Right hindlimb (tissue), 1 donor: ENCODE measurements at regions not wholly inside any gene's neighbourhood (a gene's known extent, or its start where the extent isn't known, plus 50 kb on each side); places are given as distances from the start of the nearest gene placed in this dataset.

Experiments
- DNase-seq: peaks from one replicate; pipeline ENCODE4 v3.0.0-alpha.2; 2018

DNA sequence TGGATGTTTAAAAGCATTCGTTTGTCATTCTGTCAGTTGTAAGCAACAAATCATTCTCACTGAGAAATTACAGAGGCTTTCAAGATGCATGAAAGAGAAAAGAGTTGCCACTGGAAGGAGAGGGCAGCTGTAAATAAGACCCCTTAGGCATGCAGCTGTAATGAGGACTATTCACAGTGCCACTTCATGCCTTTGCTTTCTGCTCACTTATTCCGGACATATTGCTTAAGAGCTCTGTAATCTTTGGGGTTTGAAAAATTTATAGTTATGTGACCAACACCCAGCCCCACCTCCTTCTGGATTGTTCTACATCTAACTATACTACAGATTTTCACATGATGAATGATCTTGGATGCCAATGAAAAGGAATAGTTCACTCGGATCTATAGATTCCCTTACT, 194.8 kb upstream of the DCN start:
- DNase-seq, result no peak

DNA sequence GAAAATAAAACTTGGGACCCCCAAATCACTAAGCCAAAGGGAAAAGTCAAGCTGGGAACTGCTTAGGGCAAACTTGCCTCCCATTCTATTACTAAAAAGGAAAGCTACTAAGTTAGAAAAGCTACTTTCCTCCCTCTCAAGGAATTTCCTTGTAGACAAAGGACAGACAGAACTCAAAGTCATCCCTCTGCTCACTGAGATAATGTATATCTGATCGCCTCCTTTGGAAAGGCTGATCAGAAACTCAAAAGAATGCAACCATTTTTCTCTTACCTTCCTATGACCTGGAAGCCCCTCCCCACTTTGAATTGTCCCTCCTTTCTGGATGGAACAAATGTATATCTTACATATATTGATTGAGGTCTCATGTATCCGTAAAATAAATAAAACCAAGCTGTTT, 190.5 kb upstream of the DCN start:
- no peak for DNase-seq

DNA sequence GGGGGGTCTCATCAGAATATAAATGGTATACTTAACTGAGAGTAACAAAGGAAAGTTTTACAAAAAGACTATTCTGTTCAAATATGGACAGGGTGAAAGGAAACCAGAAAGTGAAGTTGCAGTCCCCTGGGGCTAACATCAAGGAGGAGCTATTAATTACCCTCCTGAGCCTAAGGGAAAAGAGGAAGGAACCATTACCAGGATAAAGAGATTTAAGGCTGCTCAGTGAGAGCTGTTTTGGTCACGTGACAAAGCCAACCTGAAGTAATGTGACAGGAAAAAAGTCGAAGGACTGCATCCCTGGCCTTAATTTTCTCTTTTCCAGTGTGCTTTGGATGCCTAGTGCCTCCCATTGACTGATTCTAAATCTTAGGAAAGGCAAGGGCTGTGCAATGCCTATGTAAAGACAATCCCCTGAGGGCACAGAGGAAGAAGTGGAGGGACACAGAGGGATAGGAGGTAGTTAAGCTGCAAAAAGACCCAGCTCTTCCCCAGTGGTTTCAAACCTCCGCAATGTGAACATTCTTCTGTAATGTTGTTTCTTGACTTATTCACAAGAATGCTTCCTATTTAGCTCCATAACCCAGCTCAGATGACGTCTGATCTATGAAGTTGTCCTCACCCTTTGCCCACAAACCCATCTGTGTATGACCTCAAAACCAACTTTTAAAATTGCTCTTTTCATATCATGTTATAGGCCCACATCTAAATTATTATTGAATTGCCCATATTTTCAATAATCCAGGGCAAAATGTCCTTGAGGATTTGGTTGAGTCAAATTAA, 187.7 kb upstream of the DCN start:
- DNase-seq, result no peak

DNA sequence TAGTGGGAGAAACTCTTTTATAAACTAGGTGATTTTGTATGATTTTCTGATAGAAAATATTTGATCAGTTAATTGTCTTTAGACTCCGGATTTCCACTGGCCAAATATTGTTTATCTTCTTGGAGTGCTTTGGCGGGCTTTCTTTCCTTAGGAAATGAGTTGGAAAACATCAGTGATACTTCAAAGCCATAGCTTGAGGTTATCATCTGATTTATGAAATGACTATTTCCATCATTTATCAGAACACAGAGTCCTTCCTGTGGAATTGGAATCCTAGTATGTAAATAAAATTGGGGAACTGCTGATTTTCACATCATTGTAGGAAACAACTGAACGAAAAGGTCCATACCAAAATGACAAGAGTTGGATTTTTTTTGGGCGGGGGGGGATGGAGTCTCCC, 186.0 kb upstream of the DCN start:
- DNase-seq, result no peak

DNA sequence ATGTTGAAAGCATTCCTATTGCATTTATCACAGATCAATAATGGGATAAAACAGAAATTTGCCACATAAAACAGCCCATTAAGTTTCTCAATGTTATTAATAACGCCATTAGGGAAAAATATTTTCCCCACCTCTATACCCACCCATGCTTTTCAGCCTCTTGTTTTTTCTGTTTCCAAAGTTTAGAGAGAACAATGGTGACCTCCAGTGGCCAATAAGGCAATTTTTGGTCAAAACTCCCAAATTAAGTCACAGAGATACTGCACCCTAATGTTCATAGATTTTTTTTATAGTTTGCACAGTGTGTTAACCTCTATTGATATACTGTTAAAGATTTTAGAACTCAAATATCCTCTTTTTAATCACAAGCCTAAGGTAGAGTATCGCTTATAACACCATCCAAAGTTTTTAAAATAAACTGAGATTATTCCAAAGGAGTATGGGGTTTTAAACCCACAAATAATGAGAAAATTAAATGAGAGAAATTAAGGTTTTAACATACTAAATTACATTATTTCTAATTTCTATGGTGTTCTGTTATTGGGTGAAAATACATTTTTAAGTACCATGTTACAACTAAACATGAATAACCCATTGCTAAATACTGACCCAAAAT, 184.7 kb upstream of the DCN start:
- no peak for DNase-seq

DNA sequence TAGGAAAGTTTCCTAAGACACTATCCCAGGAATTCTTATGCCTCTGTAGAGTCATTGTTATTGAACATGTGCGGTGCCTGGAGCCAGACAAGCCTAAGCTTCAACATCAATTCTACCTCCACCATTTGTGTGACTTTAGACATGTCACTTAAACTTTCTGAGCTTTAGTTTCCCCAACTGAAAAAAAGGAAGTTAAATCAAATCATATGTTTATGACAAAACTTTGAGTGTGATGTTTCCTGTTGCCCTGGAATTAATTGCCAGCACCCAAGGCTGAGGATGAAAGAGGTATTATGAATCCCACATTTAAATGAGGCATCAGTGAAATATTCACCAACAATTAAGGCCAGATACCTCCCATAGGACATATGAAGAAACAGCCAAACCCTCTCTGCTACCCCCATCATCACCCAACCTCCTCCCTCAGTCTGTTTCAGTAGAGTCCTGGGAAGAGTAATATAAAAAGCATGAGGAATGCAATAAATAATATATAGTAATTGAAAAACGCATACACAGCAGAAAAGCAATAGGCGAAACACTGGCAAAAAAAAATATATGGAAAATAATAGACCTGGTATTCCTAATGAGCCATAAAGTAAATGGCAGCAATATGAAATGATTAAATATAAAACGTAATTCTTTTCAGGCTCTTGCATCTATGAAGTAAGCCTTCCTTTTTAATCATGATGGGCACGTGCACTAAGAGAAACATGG, 182.0 kb upstream of the DCN start:
- DNase-seq, result no peak

DNA sequence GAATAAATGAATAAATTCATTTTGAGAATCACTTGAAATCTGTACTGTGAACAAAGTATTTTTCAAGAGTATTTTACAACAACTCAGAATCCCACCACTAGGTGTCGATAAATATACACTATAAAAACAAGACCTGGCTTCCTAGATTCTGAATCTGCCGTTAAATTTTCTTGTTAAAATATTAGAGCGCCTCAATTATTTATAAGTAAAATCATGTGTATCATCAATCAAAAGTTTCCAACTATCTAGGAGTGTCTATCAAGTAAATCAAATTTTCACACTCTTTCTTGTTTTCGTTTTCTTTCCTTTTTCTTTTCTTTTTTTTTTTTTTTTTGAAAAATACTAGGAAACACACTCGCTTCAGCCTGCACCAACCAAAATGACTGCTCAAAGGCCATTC, 179.2 kb upstream of the DCN start:
- DNase-seq, result no peak

DNA sequence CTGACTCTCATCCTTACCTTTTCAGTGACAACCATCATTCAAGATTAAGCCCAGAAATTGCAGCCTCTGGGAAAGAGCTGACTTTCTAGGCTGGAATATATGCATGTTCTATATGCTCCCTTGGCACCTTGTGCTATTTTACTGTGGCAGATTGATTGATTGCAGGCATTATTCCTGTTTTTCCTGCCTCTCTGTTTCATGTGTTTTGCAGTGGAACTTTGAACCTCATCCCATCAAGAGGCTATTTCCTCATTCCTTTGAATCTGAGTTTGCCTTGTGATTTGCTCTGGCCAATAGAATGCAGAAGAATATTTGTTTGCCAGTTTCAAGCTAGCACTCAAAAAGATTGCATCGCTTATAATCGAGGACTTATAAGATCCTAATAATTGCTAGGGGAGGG, 174.8 kb upstream of the DCN start:
- DNase-seq, result no peak

DNA sequence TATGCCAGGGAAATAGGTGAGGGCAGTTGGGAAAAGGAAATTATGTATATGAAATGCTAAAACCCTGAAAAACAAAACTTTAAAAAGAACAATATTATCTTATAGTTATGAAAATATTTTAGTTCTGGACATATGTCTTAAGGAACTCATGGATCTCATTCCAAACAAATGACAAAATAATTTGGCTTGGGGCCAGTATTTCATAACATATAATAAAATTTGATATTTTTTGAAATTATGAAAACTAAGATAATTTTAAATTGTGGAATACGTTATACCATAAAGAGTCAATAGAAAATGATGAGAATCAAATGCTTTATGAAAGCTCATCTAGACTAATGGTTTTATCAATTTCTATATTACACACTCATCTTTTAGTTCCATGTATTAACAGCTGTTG, 173.8 kb upstream of the DCN start:
- no peak for DNase-seq

DNA sequence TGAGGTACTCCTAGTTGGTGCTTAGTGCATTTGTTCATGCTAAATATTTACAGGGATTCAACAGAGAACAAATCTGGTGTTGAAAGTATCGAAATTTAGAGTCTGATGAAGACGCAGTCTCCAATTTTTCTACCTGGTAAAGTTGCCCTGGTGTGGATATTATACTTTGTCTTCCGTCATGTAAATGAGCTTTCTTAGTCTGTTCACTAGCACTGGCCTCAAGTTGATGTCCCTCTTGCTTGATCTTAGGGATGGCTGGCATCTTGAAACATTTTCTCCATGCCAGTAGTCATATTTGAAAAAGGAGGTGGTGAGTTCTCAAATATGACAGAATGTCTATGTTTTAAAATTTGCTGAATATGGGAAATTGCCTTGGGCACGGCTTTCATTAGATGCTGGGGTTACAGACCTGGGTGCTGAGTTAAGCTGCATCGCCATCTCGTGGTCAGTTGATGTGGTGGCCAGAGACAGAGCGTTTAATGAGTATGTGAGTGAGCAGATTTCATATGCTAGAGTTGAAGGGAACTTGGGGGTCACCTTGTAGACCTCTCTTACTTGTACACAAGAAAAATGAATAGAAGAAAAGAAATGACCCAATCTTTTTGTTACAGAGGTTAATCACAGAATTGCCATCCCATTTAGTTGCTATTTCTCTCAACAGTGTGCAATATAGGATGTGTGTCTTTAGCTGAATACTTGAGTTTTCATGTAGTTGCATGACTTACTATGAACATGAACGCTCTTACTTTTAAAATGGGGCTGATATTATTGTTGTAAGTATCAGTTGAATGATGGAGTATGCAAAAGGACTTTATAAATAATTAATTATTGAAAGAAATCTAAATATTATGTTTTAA, 172.8 kb upstream of the DCN start:
- peak; percentile 83 for DNase-seq

DNA sequence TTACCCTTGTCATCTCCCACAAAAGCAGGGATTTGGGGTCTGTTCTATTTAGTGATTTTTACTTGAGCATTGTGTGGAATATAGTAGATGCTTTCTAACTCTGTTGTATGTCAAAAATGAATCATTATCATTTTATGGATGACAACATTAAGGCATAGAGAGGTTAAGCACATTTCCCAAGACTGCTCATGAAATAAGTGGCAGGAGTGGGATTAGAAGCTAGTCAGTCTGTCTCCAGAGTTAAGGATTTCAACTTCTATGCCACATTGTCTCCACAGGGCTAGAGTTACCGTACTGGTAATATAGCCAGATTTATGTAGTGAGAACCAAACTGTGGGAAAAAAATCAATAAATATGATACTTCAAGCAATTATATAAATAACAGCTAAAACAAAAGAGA, 170.6 kb upstream of the DCN start:
- no peak for DNase-seq

DNA sequence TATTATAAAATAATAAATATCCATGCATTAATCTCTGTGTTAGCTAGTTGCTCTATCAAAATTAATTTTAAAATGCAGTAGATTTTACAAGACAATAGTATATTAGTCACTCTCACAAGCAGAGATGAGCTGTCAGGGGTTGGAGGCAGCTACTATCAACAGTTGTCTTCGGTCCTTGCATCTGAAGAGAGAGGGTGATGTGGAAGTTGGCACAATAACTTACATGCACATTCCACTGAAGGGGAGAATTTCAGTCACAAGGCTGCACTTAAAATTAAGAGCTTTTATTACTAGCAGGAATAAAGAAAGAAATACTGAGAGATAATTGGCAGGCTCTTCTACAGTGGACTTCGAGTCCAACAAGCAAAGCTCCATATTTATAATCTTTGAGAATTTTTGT, 166.9 kb upstream of the DCN start:
- no peak for DNase-seq

DNA sequence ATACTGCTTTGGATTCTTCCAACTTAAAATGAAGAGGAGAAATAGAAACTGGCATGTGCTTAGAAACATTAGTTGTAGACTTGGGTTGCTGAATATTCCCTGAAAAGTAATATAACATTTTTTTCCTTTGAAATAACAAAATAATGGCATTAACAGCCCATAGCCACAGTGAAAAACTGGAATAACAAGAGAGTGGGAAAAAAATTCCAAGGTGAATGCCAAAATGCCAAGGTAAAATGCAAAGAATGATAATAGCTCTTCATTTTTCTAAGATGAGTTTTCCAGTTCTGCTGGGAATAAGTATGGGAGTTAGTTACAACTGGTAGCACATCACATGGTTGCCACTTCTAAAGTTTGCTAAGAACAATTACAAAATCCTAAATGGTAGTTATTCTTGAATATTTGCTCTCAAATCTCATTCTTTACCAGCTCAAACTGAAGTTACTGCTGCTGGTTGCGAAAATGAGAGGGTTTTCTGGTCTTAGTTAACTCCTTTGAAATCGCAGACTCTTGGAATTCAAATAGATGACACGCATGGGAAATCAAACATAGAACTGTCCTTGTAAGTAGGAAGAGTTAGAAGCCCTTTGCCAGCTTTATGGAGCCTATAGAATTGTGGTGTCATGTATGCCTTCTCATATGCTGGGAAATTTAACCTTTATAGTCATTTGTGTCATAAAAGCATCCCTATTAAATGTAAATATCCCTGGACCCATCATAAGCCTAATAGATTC, 165.0 kb upstream of the DCN start:
- DNase-seq, result no peak

DNA sequence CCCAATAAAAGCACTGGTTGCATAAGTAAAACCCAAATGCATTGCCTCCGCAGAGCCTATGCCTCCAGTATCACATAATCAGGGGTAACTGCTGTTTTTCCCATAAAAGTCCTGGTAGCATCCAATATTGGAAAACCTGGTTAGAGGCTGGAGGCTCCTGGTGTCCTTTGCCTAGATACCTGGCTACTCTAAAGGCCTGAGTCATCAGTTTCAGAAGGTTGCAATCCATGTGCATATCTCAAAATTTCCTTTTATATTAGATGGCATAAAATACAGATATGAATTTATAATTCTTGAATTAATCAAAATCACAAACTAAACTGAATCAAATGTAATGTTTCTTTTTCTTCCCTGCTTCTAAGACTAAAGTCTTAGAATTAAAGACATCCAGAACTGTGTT, 164.2 kb upstream of the DCN start:
- DNase-seq, result no peak

DNA sequence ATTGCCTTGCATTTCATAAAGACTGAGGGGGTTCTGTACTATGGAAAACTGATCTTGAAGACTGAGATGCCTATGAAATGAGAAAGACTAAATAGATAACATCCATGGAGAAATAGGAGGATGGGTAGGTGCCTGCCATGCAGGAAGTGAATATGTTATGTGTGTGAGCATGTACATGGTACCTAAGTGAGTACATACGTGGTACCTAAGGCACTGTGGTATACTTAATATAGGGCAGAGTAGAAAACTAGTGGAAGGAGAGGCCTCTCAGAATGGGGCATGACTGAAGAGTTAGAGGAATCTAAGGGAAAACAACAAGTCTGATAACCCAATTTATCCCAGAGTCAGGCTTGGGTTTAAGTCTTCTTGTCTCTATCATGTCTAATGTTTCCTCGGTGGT, 161.8 kb upstream of the DCN start:
- DNase-seq, result no peak

DNA sequence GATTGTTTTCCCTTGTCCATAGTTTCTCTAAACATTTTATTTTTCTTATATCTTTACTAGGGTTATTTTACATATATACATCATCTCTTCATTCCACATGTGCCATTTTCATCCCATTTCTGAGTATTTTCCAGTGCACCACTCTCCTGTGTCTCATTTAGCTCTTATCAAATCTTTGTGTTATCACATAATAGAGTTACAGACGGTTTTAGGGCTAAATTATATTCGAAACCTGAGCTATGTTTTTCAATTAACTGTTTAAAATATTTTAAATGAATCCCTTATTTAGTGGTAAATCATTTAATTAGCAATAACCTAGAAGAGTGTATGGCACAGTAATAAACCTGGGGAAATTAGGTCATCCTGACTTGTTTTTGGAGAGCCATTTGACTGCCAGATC, 160.4 kb upstream of the DCN start:
- no peak for DNase-seq

DNA sequence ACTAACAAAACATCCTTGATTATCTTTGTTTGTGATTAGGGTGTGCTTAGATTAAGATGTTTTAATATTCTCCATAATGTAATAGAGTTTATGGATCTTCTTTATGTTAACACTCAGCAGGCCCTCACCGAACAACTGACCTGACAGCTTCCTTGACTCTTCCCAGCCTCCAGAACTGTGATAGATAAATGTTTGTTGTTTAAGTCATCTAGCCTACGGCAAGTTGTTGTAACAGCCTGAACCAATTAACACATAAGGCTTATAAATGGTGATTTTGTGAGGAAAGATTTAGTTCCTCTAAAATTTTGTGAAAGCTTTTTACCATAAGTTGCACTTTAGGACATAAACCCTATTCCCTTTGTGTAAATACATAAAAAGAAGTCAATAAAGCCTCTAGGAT, 156.5 kb upstream of the DCN start:
- no peak for DNase-seq

DNA sequence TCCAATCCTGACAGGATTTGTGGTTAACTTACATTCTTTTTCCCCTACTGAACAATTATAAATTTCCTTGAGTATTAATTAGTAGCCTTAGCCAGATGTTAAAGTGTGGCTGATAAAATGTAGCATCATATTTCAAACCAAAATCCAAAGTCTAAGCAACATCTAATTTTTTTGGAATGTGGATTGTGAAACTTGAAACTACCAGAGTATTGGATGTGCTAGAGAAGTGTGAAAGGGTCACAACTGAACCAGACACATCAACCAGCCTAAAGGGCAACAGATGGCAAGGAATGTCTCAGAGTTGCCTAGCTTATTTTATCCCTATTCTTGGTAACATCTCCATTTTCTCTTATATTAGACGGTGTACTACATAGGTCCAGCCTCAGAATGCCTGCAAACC, 153.1 kb upstream of the DCN start:
- no peak for DNase-seq

DNA sequence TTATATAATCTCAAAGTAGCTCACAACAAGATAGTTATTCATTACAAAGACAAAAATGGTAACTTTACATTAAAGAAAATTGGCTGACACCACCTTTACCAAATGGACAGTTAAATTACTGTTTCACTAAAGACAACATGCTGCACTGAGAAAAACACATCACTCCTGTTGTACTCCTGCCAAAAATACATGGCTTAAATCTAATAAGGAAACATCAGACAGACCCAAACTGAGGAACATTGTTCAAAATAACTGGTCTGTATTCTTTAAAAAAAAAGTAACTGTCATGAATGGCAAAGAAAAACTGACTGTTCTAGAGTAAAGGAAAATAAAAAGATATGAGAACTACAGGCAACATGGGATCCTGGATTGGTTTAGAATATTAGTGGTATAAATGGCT, 151.3 kb upstream of the DCN start:
- DNase-seq, result no peak

DNA sequence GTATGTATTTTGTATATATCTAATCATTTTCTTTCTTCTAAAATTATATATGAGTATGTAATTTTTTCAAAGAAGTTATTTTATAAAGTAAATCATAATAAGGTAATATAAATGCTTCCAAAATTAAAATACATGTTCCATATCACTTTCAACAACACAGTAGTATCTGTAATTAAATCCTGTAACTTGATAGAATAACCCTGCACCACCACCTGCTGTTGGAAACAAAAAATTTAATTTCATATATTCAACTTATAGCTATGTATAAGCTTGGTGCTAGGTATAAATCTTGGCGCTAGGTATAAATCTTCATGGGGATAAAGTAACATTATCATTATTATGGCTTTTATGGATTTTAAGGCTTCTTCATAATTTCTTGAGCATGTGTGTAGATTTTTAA, 149.7 kb upstream of the DCN start:
- DNase-seq, result no peak

DNA sequence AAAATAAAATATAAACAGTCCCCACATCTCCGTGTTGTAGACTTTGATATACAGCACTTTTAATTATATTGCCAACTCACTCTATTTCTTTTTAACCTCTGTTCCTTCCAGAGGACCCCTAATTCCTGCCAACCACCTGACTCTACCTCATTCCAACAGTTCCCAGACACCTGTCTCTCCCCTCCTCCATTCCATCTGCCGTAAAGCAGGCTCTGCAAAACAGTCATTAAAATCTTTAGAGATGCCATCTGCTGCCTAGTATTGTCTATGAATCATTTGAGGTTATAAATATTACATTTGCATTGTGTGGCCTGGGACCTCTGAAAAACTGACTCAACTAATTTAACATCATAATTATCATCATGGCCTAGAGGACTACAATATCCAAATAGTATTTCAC, 148.8 kb upstream of the DCN start:
- no peak for DNase-seq

DNA sequence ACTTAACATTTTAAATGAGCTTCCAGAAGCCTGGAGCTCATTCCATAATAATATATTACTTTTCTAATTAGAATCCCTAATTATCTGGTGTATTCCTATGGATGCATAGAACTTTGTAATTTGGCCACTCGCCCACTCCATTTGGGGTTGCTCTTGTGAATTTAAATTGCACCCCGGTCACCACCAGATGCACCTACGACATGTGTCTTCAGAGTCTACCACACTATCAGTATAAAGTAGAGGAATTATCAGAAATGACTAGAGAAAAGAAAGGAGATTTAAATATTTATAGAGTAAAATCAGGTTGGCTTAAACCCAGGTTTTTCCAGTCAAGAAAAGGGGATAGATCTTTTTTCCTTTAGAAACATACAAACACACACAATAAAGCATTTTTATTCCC, 145.8 kb upstream of the DCN start:
- DNase-seq, result no peak

DNA sequence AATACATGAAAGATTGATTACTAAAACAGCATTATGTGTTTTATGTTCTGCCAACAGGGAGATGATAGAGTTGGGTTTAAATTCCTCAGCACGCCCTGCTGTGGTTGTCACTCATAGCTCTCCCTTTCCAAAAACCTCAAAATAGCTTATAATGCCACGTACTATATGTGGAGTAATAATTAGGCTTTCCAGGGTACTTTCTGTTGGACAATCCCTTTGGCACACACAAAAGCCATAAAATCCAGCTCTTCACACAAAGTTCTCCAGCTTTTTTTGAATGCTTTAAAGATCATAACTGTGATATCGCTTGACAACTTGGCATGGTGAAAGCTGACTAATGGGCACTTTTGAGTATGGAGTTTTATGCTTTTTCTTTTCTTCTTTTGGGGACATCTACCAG, 145.3 kb upstream of the DCN start:
- DNase-seq, result peak; percentile 62
